Lower lobe of right lung (tissue), 2 donors: ENCODE measurements at regions not wholly inside any gene's neighbourhood (a gene's known extent, or its start where the extent isn't known, plus 50 kb on each side); places are given as distances from the start of the nearest gene placed in this dataset.
A peak's percentile ranks its signal among the peaks of the same experiment; 100 is the strongest.
"Not testable (repeated sequence)": the region's sequence is repeated elsewhere in the genome, so short reads cannot be mapped to it uniquely, and the experiment has no call there.

Experiments
- ATAC-seq, 2 donors: fragments of 200-7000 bp; cut with Tn5 transposase; one replicate each; pipeline ENCODE4 v1.9.1; 2020 to 2022; ENCODE audit warnings: mild to moderate bottlenecking in 2 of 2, moderate library complexity in 2 of 2
- DNase-seq: peaks from one replicate; pipeline ENCODE4 v3.0.0-alpha.2; 2020
- H3K27ac ChIP-seq: fragments of 200-600 bp; one replicate; pipeline ENCODE4 v1.8.0; 2022
- H3K27me3 ChIP-seq: fragments of 200-600 bp; one replicate; pipeline ENCODE4 v1.8.0; 2022; ENCODE audit warnings: low read depth
- H3K36me3 ChIP-seq: fragments of 200-600 bp; one replicate; pipeline ENCODE4 v1.8.0; 2022; ENCODE audit warnings: mild to moderate bottlenecking
- H3K4me1 ChIP-seq: fragments of 200-600 bp; one replicate; pipeline ENCODE4 v1.8.0; 2022
- H3K4me3 ChIP-seq: fragments of 200-600 bp; one replicate; pipeline ENCODE4 v1.8.0; 2022; ENCODE audit warnings: mild to moderate bottlenecking
- H3K9me3 ChIP-seq: fragments of 200-600 bp; one replicate; pipeline ENCODE4 v1.8.0; 2022
- CTCF ChIP-seq: fragments of 200-600 bp; IDR thresholded peaks from one replicate; pipeline ENCODE4 v1.8.0; 2022; ENCODE audit warnings: antibody characterized with exemption, mild to moderate bottlenecking
- intact Hi-C: fragments of 100-400 bp; cut with DNase I; formaldehyde crosslinking; loops from one replicate; pipeline ENCODE4 v1.11.0; 2022
- donor health status: DM: no; HTN: yes; CAD: no; lungs with severe emphysema.

GRCh38 chr19:34089566-34089965 lies 82.7 kb upstream of the LSM14A start:
- TF ChIP-seq CTCF: no peak
- Histone ChIP-seq H3K27ac (no peak overlapping the region), H3K4me1 (no peaks in the 10 kb centered on the region), H3K27me3 (no peaks in the 10 kb centered on the region), H3K36me3 (no peaks in the 10 kb centered on the region), H3K4me3 (no peak overlapping the region), H3K9me3 (no peaks in the 10 kb centered on the region)
- ATAC-seq (no peak), DNase-seq (no peak)
- intact Hi-C loops: no loop called here

DNA sequence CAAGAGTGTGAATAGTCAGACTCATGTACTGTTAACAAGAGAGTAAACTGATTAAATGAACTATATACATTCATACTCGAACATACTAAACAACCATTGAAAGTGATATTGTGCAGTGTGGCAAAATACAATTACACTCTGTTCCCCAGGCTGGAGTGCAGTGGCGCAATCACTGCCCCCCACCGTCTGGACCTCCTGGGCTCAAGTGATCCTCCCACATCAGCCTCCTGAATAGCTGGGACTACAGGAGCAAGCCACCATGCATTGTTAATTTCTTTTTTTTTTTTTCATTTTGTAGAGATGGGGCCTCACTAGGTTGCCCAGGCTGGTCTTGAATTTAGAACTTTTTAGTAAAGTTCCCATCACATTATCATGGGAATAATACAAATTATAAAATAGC lies 77.3 kb upstream of the LSM14A start:
- DNase-seq: no peak
- Histone ChIP-seq H3K9me3 (no peaks in the 10 kb centered on the region), H3K27ac (no peak overlapping the region), H3K4me1 (no peaks in the 10 kb centered on the region), H3K27me3 (peaks cover 3% of the 10 kb centered on the region), H3K4me3 (no peak overlapping the region), H3K36me3 (no peaks in the 10 kb centered on the region)
- intact Hi-C loops: loop anchor here (5.0 kb wide), 1 partner anchor 318 kb away; no protein-coding TSS in a partner anchor
- no peak for ATAC-seq
- no peak for TF ChIP-seq CTCF

DNA sequence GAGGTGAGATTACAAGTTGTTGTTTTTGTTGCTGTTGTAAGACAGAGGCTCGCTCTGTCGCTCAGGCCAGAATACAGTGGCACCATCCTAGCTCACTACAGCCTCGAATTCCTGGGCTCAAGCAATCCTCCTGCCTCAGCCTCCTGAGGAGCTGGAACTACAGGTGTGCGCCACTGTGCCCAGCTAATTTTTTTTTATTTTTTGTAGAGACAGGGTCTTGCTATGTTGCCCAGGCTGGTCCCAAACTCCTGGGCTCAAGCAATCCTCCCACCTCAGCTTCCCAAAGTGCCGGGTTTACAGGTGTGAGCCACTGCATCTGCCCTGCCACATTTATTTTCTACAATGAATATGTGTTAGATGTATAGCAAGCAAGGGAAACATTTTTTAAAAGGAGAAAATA lies 76.9 kb upstream of the LSM14A start:
- intact Hi-C loops: loop anchor here (5.0 kb wide), 1 partner anchor 318 kb away; no protein-coding TSS in a partner anchor
- H3K9me3 ChIP-seq, H3K4me3 ChIP-seq, DNase-seq, H3K27me3 ChIP-seq, H3K27ac ChIP-seq, H3K4me1 ChIP-seq, H3K36me3 ChIP-seq, ATAC-seq: not testable (repeated sequence)

DNA sequence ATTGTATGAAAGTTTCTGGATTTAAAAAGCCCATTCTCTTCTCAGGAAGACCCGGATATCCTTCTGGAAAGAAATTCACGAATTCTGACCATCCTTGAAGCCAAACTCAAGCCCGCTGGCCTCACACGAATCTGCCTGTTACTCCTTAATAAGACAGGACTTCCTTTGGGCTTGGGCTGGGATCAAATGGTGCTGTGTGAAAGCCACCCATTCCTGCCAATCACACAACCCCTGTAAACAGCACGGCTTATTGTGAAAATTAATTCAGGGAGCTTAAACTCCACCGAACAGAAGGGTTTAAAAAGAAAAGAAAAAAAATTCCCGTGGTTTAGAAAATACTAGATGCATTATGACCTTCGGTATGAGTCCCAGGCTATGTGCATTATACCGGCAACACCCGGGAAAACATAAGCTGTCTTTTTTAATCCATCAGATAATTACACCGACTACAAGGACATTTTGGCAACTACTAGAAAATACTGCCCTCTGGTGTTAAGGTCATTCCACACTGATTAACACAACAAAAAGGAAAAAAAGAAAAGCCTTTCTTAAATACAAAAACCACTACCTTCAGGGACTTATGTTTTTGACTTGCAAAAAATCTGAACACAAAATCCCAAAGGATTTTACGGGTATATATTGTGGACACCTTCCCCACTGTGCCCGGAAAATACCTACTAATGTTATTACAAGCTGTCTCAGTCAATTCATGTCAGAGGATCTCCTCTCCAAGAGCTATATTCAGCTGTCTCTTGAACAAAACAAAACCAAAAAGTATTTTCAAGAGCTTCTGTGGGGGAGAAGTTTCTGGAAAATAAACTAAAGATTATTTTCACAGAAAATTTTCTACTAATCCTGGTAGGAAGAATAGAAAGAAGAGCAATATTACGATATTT lies 76.0 kb upstream of the LSM14A start:
- H3K27ac ChIP-seq: no peak overlapping the region
- no peaks in the 10 kb centered on the region for H3K36me3 ChIP-seq
- TF ChIP-seq CTCF: peak; percentile 67
- intact Hi-C loops: loop anchor here (5.0 kb wide), 1 partner anchor 319 kb away; no protein-coding TSS in a partner anchor
- H3K4me3 ChIP-seq: no peak overlapping the region
- H3K4me1 ChIP-seq: no peaks in the 10 kb centered on the region
- peaks cover 3% of the 10 kb centered on the region for H3K27me3 ChIP-seq
- peak in 1 of 2 donors; percentile 35 for ATAC-seq
- no peak for DNase-seq
- no peaks in the 10 kb centered on the region for H3K9me3 ChIP-seq

DNA sequence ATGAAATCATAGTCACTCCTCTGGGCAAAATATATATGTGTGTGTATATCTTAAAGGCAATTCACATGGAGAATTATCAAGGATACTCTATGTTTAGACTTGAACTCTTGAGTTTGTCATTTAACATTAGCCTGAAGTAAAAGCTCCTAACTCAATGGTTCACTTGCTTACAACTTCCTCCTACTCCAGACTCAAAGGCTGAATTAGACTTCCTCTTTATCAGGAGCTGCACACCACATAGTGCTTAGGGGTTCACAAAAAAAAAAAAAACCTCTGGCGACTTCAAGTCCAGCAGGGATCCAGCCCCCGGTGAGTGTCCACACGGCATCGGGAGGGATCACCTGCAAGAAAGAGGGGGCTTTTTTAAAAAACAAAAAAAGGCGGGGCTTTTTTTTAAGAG lies 68.2 kb upstream of the LSM14A start:
- intact Hi-C loops: no loop called here
- H3K27me3 ChIP-seq: peaks cover 9% of the 10 kb centered on the region
- H3K27ac ChIP-seq: no peak overlapping the region
- ATAC-seq (no peak), DNase-seq (no peak)
- no peaks in the 10 kb centered on the region for H3K9me3 ChIP-seq
- H3K36me3 ChIP-seq: no peaks in the 10 kb centered on the region
- H3K4me1 ChIP-seq: no peaks in the 10 kb centered on the region
- no peak for TF ChIP-seq CTCF
- no peak overlapping the region for H3K4me3 ChIP-seq

GRCh38 chr19:34104557-34104956 lies 67.7 kb upstream of the LSM14A start:
- no peak overlapping the region for H3K4me3 ChIP-seq
- peaks cover 9% of the 10 kb centered on the region for H3K27me3 ChIP-seq
- no peak for TF ChIP-seq CTCF
- no peak overlapping the region for H3K27ac ChIP-seq
- no peaks in the 10 kb centered on the region for H3K36me3 ChIP-seq
- H3K4me1 ChIP-seq: no peaks in the 10 kb centered on the region
- no peak for ATAC-seq
- no peaks in the 10 kb centered on the region for H3K9me3 ChIP-seq
- intact Hi-C loops: no loop called here
- DNase-seq: no peak
